K562 (cell line): ENCODE measurements at regions not wholly inside any gene's neighbourhood (a gene's known extent, or its start where the extent isn't known, plus 50 kb on each side); places are given as distances from the start of the nearest gene placed in this dataset.

Source experiments
- ATAC-seq: fragments of 200-7000 bp; cut with Tn5 transposase; 3 replicates; pipeline ENCODE4 v1.9.1; 2020; ENCODE audit warnings: moderate library complexity
- BruUV-seq: library from RNA; stranded (reverse); fragments of 400-500 nt; replicated peaks from 2 replicates; lab custom pipeline; 2021; lab: Mats Ljungman, UMichigan
- CTCF ChIA-PET: fragments of 300-600 bp; formaldehyde crosslinking; extraction: SDS; loops from one replicate; lab custom pipeline; 2021; ENCODE audit warnings: low intra/inter-chr PET ratio; lab: Yijun Ruan, JAX
- POLR2A ChIA-PET: fragments of 300-600, 350-650 bp; sonication (Branson Sonifier 250); formaldehyde crosslinking; extraction: SDS; loops from one replicate; lab custom pipeline; 2021; ENCODE audit warnings: antibody characterized with exemption, inconsistent platforms; lab: Yijun Ruan, JAX
- DNase-seq, 4 experiments: peaks; one replicate each; pipeline versions ENCODE4 v3.0.0 to v3.0.0-alpha.2; 2011 to 2018; ENCODE audit warnings: low spot score in 3 of 4, mixed read lengths in 3 of 4; ENCODE audit errors: extremely low read depth in 1 of 4
- FAIRE-seq: peaks from 2 replicates; lab custom pipeline; 2011; peaks lifted over from hg19 to GRCh38; lab: Jason Lieb, UNC
- H2AFZ ChIP-seq: 2 replicates; pipeline ENCODE4 v1.6.0; 2011; ENCODE audit warnings: low read depth, low read length, control low read depth, inconsistent platforms
- H3K27ac ChIP-seq: fragments of 200-600 bp; 3 replicates; pipeline ENCODE4 v1.8.0; 2011; ENCODE audit warnings: low read depth, mild to moderate bottlenecking, control low read depth, inconsistent platforms, low read length, moderate library complexity, mixed read lengths; ENCODE audit errors: extremely low read depth
- H3K27me3 ChIP-seq, 2 experiments: fragments of 300-600 bp in 1 of 2; 2 replicates in 1 of 2; 3 replicates in 1 of 2; pipeline versions ENCODE4 v1.6.0 to v1.8.0; 2011; ENCODE audit warnings: inconsistent platforms in 2 of 2, low read length in 2 of 2, mild to moderate bottlenecking in 1 of 2, mixed read lengths in 1 of 2, moderate library complexity in 1 of 2; ENCODE audit not compliant: control insufficient read depth in 2 of 2, insufficient read depth in 2 of 2
- H3K36me3 ChIP-seq: fragments of 300-600 bp; 3 replicates; pipeline ENCODE4 v1.8.0; 2011; ENCODE audit warnings: mild to moderate bottlenecking, low read length, inconsistent platforms; ENCODE audit not compliant: control insufficient read depth, insufficient read depth
- H3K4me1 ChIP-seq, 2 experiments: fragments of 200-600 bp in 1 of 2; replicated peaks in 1 of 2; 2 replicates in 1 of 2; 3 replicates in 1 of 2; pipeline versions ENCODE4 v1.5.1 to v1.8.0; 2011; ENCODE audit warnings: inconsistent platforms in 2 of 2, low read length in 2 of 2, mild to moderate bottlenecking in 1 of 2, mixed read lengths in 1 of 2, moderate library complexity in 1 of 2; ENCODE audit not compliant: control insufficient read depth in 2 of 2, insufficient read depth in 2 of 2
- H3K4me2 ChIP-seq: 2 replicates; pipeline ENCODE4 v1.6.1; 2011; ENCODE audit warnings: low read length, control low read depth, inconsistent platforms, mixed read lengths; ENCODE audit not compliant: insufficient read depth
- H3K4me3 ChIP-seq: fragments of 200-600 bp; sonication (generic), shearing (Covaris generic); 2 replicates; pipeline ENCODE4 v1.5.1; 2016; ENCODE audit warnings: control low read depth, inconsistent platforms
- H3K79me2 ChIP-seq: fragments of 200-600 bp; 3 replicates; pipeline ENCODE4 v1.8.0; 2011; ENCODE audit warnings: low read length, inconsistent platforms; ENCODE audit not compliant: control insufficient read depth, insufficient read depth
- H3K9ac ChIP-seq, 2 experiments: 2 replicates each; pipeline versions ENCODE4 v1.6.0 to v1.6.1; 2011; ENCODE audit warnings: low read depth in 2 of 2, low read length in 2 of 2, control low read depth in 1 of 2, inconsistent platforms in 1 of 2, mild to moderate bottlenecking in 1 of 2, mixed read lengths in 1 of 2; ENCODE audit not compliant: insufficient read depth in 1 of 2
- H3K9me1 ChIP-seq: one replicate; pipeline ENCODE4 v1.6.0; 2011; ENCODE audit warnings: inconsistent platforms, mild to moderate bottlenecking, low read length, moderate library complexity; ENCODE audit not compliant: control insufficient read depth, insufficient read depth
- H3K9me3 ChIP-seq: replicated peaks from 2 replicates; pipeline ENCODE4 v1.5.1; 2011; ENCODE audit warnings: low read depth, low read length, inconsistent platforms; ENCODE audit not compliant: control insufficient read depth, insufficient read depth
- H4K20me1 ChIP-seq: replicated peaks from 2 replicates; pipeline ENCODE4 v1.6.1; 2011; ENCODE audit warnings: low read length, inconsistent platforms, mixed read lengths; ENCODE audit not compliant: control insufficient read depth, insufficient read depth
- ATF4 ChIP-seq: fragments of 450-650 bp; formaldehyde crosslinking; IDR thresholded peaks from 2 replicates; pipeline ENCODE4 v1.4.0; 2022; ENCODE audit warnings: mild to moderate bottlenecking, moderate library complexity
- HSF4 ChIP-seq: fragments of 250-450 bp; sonication (Bioruptor Pico); IDR thresholded peaks from 2 replicates; pipeline ENCODE4 v2.1.2; 2022; ENCODE audit warnings: mild to moderate bottlenecking, moderate library complexity, borderline replicate concordance
- RFX1 ChIP-seq: fragments of 450-650 bp; IDR thresholded peaks from 2 replicates; pipeline ENCODE4 v1.6.1; 2016; ENCODE audit warnings: mild to moderate bottlenecking, moderate library complexity
- ZBTB11 ChIP-seq, 3 experiments: fragments of 200-800 bp in 1 of 3; fragments of 250-450 bp in 1 of 3; fragments of 450-650 bp in 1 of 3; sonication (Bioruptor Pico) in 1 of 3; sonication (Bioruptor generic) in 1 of 3; formaldehyde crosslinking in 1 of 3; IDR thresholded peaks; 2 replicates each; pipeline versions ENCODE4 v1.6.1 to v1.8.0; 2016 to 2022; ENCODE audit warnings: mild to moderate bottlenecking in 2 of 3, missing genetic modification characterization in 2 of 3, missing compliant biosample characterization in 1 of 3, moderate library complexity in 1 of 3
- ZC3H8 ChIP-seq: fragments of 450-650 bp; IDR thresholded peaks from 2 replicates; pipeline ENCODE4 v1.6.1; 2017
- ZFP30 ChIP-seq: fragments of 250-450 bp; sonication (Bioruptor Pico); IDR thresholded peaks from 2 replicates; pipeline ENCODE4 v1.8.0; 2022; ENCODE audit warnings: moderate library complexity, mild to moderate bottlenecking, inconsistent platforms, borderline replicate concordance
- ZFPM2 ChIP-seq: fragments of 250-450 bp; sonication (Bioruptor Pico); IDR thresholded peaks from 2 replicates; pipeline ENCODE4 v1.5.1; 2022; ENCODE audit warnings: mild to moderate bottlenecking
- ZNF75A ChIP-seq: fragments of 450-650 bp; formaldehyde crosslinking; IDR thresholded peaks from 2 replicates; pipeline ENCODE4 v1.4.0; 2020; ENCODE audit warnings: mild to moderate bottlenecking
- WGBS: fragments of 100-300 bp; shearing (Covaris generic); methylation state at CpG from one replicate; pipeline ENCODE4 v1.1.6; 2016; ENCODE audit warnings: low coverage, mixed read lengths; ENCODE audit not compliant: insufficient coverage; ENCODE audit errors: missing lambda C conversion rate; 5-methylcytosine and 5-hydroxymethylcytosine counted together
- in situ Hi-C: fragments of 300-500 bp; cut with MboI; formaldehyde crosslinking; loops from 4 replicates; pipeline ENCODE4 v1.15.0; 2018; ENCODE audit warnings: inconsistent platforms, mixed read lengths
- intact Hi-C: fragments of 100-400 bp; cut with micrococcal nuclease; formaldehyde crosslinking; loops from 2 replicates; pipeline ENCODE4 v1.14.2; 2022
- TF ChIP-seq, protein P1 (sequence below), 2 experiments: fragments of 450-650 bp; IDR thresholded peaks; 2 replicates each; pipeline ENCODE4 v1.6.1; 2016
- TF ChIP-seq, protein P2 (sequence below): fragments of 450-650 bp; IDR thresholded peaks from 2 replicates; pipeline ENCODE4 v1.6.1; 2016

GRCh38 chr18:55097456-55098170 lies 138.4 kb upstream of the CCDC68 start:
- intact Hi-C loops, result no loop called here
- H3K4me1 ChIP-seq, result no peaks in the 10 kb centered on the region; a peak in 3 of 5 replicates
- WGBS, result 15% methylated on average over 9 of the region's 9 CpGs
- H3K27ac ChIP-seq, result no peak overlapping the region
- no peak overlapping the region for H3K4me2 ChIP-seq
- in situ Hi-C loops, result no loop called here
- H3K27me3 ChIP-seq, result no peaks in the 10 kb centered on the region
- no peak overlapping the region for H3K9ac ChIP-seq
- POLR2A ChIA-PET, result no interaction called here
- ATAC-seq (no peak), DNase-seq (peak in 2 of 4 experiments; percentile 12 to 13), FAIRE-seq (no peak)
- no peaks in the 10 kb centered on the region for H3K79me2 ChIP-seq
- BruUV-seq, result no TSS peak
- H3K36me3 ChIP-seq, result no peaks in the 10 kb centered on the region
- no peaks in the 10 kb centered on the region for H4K20me1 ChIP-seq
- no peaks in the 10 kb centered on the region for H3K9me1 ChIP-seq
- H2AFZ ChIP-seq, result 0 out of 2 replicates have a peak overlapping the region, but pooled peaks have one; percentile 40
- H3K4me3 ChIP-seq, result no peak overlapping the region
- H3K9me3 ChIP-seq, result no peaks in the 10 kb centered on the region
- CTCF ChIA-PET, result no interaction called here
- TF ChIP-seq, protein P1, sequence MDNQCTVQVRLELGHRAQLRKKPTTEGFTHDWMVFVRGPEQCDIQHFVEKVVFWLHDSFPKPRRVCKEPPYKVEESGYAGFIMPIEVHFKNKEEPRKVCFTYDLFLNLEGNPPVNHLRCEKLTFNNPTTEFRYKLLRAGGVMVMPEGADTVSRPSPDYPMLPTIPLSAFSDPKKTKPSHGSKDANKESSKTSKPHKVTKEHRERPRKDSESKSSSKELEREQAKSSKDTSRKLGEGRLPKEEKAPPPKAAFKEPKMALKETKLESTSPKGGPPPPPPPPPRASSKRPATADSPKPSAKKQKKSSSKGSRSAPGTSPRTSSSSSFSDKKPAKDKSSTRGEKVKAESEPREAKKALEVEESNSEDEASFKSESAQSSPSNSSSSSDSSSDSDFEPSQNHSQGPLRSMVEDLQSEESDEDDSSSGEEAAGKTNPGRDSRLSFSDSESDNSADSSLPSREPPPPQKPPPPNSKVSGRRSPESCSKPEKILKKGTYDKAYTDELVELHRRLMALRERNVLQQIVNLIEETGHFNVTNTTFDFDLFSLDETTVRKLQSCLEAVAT (IDR thresholded peaks at IDR 0.05), result no peak
- no peak for TF ChIP-seq HSF4 (CRISPR knock-in tag)
- TF ChIP-seq ZFPM2, result no peak
- TF ChIP-seq ZC3H8, result no peak
- TF ChIP-seq, protein P2, sequence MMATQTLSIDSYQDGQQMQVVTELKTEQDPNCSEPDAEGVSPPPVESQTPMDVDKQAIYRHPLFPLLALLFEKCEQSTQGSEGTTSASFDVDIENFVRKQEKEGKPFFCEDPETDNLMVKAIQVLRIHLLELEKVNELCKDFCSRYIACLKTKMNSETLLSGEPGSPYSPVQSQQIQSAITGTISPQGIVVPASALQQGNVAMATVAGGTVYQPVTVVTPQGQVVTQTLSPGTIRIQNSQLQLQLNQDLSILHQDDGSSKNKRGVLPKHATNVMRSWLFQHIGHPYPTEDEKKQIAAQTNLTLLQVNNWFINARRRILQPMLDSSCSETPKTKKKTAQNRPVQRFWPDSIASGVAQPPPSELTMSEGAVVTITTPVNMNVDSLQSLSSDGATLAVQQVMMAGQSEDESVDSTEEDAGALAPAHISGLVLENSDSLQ, result peak; percentile 67
- 0 out of 2 replicates have a peak, but pooled peaks have one; percentile 10 for TF ChIP-seq RFX1
- no peak for TF ChIP-seq ZFP30 (CRISPR knock-in tag)
- TF ChIP-seq ATF4, result no peak
- TF ChIP-seq ZBTB11 (CRISPR knock-in tag; IDR thresholded peaks at IDR 0.05), result no peak
- no peak for TF ChIP-seq ZNF75A (CRISPR knock-in tag)
